ENCODE measurements at regions not wholly inside any gene's neighbourhood (a gene's known extent, or its start where the extent isn't known, plus 50 kb on each side); places are given as distances from the start of the nearest gene placed in this dataset.

- TF ChIP-seq CTCF (conservative IDR thresholded peaks at IDR 0.05; ENCODE audit: low read depth, low read length) (no peak), USF2 (IDR thresholded peaks at IDR 0.05; ENCODE audit: low read depth, low read length) (no peak), RCOR1 (IDR thresholded peaks at IDR 0.05; ENCODE audit: insufficient replicate concordance, low read length) (no peak), FOS (IDR thresholded peaks at IDR 0.05; ENCODE audit: low read depth, low read length) (no peak), CEBPB (IDR thresholded peaks at IDR 0.05; ENCODE audit: low read depth, low read length) (no peak), POLR2A (IDR thresholded peaks at IDR 0.05; ENCODE audit: low read depth, low read length) (no peak), MAZ (IDR thresholded peaks at IDR 0.05; ENCODE audit: borderline replicate concordance, low read depth, low read length) (no peak)
These were observed 362.1 kb upstream of the ARRDC4 start for GRCh38 chr15:97598353-97598798.

Data from IMR-90 (cell line).